GM19328 (cell line): ENCODE measurements at regions not wholly inside any gene's neighbourhood (a gene's known extent, or its start where the extent isn't known, plus 50 kb on each side); places are given as distances from the start of the nearest gene placed in this dataset.

Experiments used
- ATAC-seq: cut with Tn5 transposase; IDR thresholded peaks from one replicate; pipeline ENCODE4 v1.9.1; 2021; ENCODE audit warnings: mild to moderate bottlenecking, moderate library complexity; ENCODE audit not compliant: unreplicated experiment

- ATAC-seq, result no peak
These were observed 195.9 kb upstream of the POU3F1 start for GRCh38 chr1:38242506-38242905.

GRCh38 chr1:38241594-38242334 is 195.2 kb upstream of the POU3F1 start:
- ATAC-seq, result no peak

- no peak for ATAC-seq
These were observed 194.0 kb upstream of the POU3F1 start for GRCh38 chr1:38240618-38241017.

GRCh38 chr1:38239258-38239835 is 192.8 kb upstream of the POU3F1 start:
- ATAC-seq, result no peak

- ATAC-seq, result no peak
These were observed 191.7 kb upstream of the POU3F1 start for GRCh38 chr1:38238294-38238693.

- ATAC-seq, result no peak
These were observed 189.1 kb upstream of the POU3F1 start for GRCh38 chr1:38235705-38236104.

GRCh38 chr1:38231941-38232340 is 185.3 kb upstream of the POU3F1 start:
- no peak for ATAC-seq

- no peak for ATAC-seq
These were observed 182.1 kb upstream of the POU3F1 start for GRCh38 chr1:38228718-38229117.

GRCh38 chr1:38225745-38226144 is 179.2 kb upstream of the POU3F1 start:
- ATAC-seq, result no peak

GRCh38 chr1:38223391-38223790 is 176.8 kb upstream of the POU3F1 start:
- no peak for ATAC-seq

- ATAC-seq, result no peak
These were observed 176.3 kb upstream of the POU3F1 start for GRCh38 chr1:38222891-38223290.

- no peak for ATAC-seq
These were observed 174.5 kb upstream of the POU3F1 start for GRCh38 chr1:38221006-38221649.

- no peak for ATAC-seq
These were observed 170.7 kb upstream of the POU3F1 start for GRCh38 chr1:38217316-38217715.

- ATAC-seq, result no peak
These were observed 167.2 kb upstream of the POU3F1 start for GRCh38 chr1:38213646-38214434.

GRCh38 chr1:38210895-38211177 is 164.2 kb upstream of the POU3F1 start:
- no peak for ATAC-seq

GRCh38 chr1:38210021-38210894 is 163.7 kb upstream of the POU3F1 start:
- ATAC-seq, result no peak

GRCh38 chr1:38208716-38209632 is 162.4 kb upstream of the POU3F1 start:
- no peak for ATAC-seq

- ATAC-seq, result no peak
These were observed 161.3 kb upstream of the POU3F1 start for GRCh38 chr1:38207906-38208305.

GRCh38 chr1:38207275-38207674 is 160.7 kb upstream of the POU3F1 start:
- no peak for ATAC-seq

GRCh38 chr1:38204698-38205097 is 158.1 kb upstream of the POU3F1 start:
- ATAC-seq, result no peak
